HCT116 (cell line): ENCODE measurements at regions not wholly inside any gene's neighbourhood (a gene's known extent, or its start where the extent isn't known, plus 50 kb on each side); places are given as distances from the start of the nearest gene placed in this dataset.

Source experiments
- ATAC-seq: fragments of 200-7000 bp; cut with Tn5 transposase; 2 replicates; pipeline ENCODE4 v1.9.1; 2020; ENCODE audit warnings: mild to moderate bottlenecking, moderate library complexity
- BruUV-seq: library from RNA; stranded (reverse); fragments of 400-500 nt; replicated peaks from 2 replicates; lab custom pipeline; 2021; lab: Mats Ljungman, UMichigan
- CTCF ChIA-PET: fragments of 300-600 bp; sonication (Branson Sonifier 250); formaldehyde crosslinking; loops from one replicate; lab custom pipeline; 2021; ENCODE audit warnings: antibody characterized with exemption; lab: Charles Lee
- POLR2A ChIA-PET: fragments of 300-600, 350-600 bp; sonication (Branson Sonifier 250); formaldehyde crosslinking; loops from one replicate; lab custom pipeline; 2021; ENCODE audit warnings: antibody characterized with exemption; lab: Charles Lee
- RAD21 ChIA-PET, 2 experiments: fragments of 300-600 bp; sonication (Branson Sonifier 250); formaldehyde crosslinking; loops; one replicate each; lab custom pipeline; 2023; ENCODE audit warnings: low total read pairs in 2 of 2; ENCODE audit not compliant: uncharacterized antibody in 2 of 2, unreplicated experiment in 2 of 2, low non-redundant PET in 1 of 2; lab: Charles Lee
- DNase-seq: peaks from one replicate; pipeline ENCODE4 v3.0.0-alpha.2; 2010; ENCODE audit warnings: low read depth, low spot score
- H2AFZ ChIP-seq: fragments of 200-600 bp; shearing (Covaris generic), sonication (generic); 2 replicates; pipeline ENCODE4 v1.6.1; 2017; ENCODE audit warnings: low read depth, mixed run types, mixed read lengths, antibody characterized with exemption, low read length; ENCODE audit not compliant: poor library complexity, severe bottlenecking
- H3K27ac ChIP-seq: 2 replicates; pipeline ENCODE4 v1.5.1; 2012; ENCODE audit warnings: low read depth, low read length
- H3K27me3 ChIP-seq: fragments of 200-600 bp; sonication (generic); 2 replicates; pipeline ENCODE4 v1.6.1; 2016; ENCODE audit warnings: mixed run types, low read length, mixed read lengths; ENCODE audit not compliant: insufficient read depth
- H3K36me3 ChIP-seq, 2 experiments: fragments of 200-500 bp in 1 of 2; fragments of 200-600 bp in 1 of 2; sonication (Bioruptor generic) in 1 of 2; sonication (generic) in 1 of 2; 2 replicates each; pipeline versions ENCODE4 v1.5.1 to v1.6.1; 2014 to 2016; ENCODE audit warnings: low read length in 2 of 2, inconsistent platforms in 1 of 2, mixed read lengths in 1 of 2, mixed run types in 1 of 2; ENCODE audit not compliant: insufficient read depth in 2 of 2, control insufficient read depth in 1 of 2
- H3K4me1 ChIP-seq, 2 experiments: fragments of 200-600 bp in 1 of 2; sonication (generic) in 1 of 2; 2 replicates each; pipeline versions ENCODE4 v1.5.1 to v1.6.1; 2012 to 2017; ENCODE audit warnings: low read length in 2 of 2, inconsistent platforms in 1 of 2, mild to moderate bottlenecking in 1 of 2, mixed read lengths in 1 of 2, mixed run types in 1 of 2, moderate library complexity in 1 of 2; ENCODE audit not compliant: insufficient read depth in 2 of 2, control insufficient read depth in 1 of 2
- H3K4me2 ChIP-seq: fragments of 200-600 bp; sonication (generic); 2 replicates; pipeline ENCODE4 v1.6.1; 2017; ENCODE audit warnings: mixed run types, low read length, mixed read lengths
- H3K4me3 ChIP-seq, 2 experiments: fragments of 200-600 bp in 1 of 2; sonication (generic) in 1 of 2; replicated peaks in 1 of 2; 2 replicates each; pipeline ENCODE4 v1.5.1; 2011 to 2016; ENCODE audit warnings: low read length in 2 of 2, control low read depth in 1 of 2, low read depth in 1 of 2, mild to moderate bottlenecking in 1 of 2, mixed read lengths in 1 of 2, mixed run types in 1 of 2
- H3K79me2 ChIP-seq: fragments of 200-600 bp; sonication (generic); 2 replicates; pipeline ENCODE4 v1.6.1; 2017; ENCODE audit warnings: mild to moderate bottlenecking, mixed run types, low read length, moderate library complexity, mixed read lengths; ENCODE audit not compliant: insufficient read depth
- H3K9ac ChIP-seq: fragments of 200-600 bp; sonication (generic); 2 replicates; pipeline ENCODE4 v1.6.1; 2016; ENCODE audit warnings: low read length, mixed read lengths
- H3K9me2 ChIP-seq: fragments of 200-600 bp; sonication (generic), shearing (Covaris generic); 2 replicates; pipeline ENCODE4 v1.6.1; 2017; ENCODE audit warnings: mixed run types, mild to moderate bottlenecking, moderate library complexity; ENCODE audit not compliant: insufficient read depth
- H3K9me3 ChIP-seq, 2 experiments: fragments of 200-500 bp in 1 of 2; fragments of 200-600 bp in 1 of 2; sonication (Bioruptor generic) in 1 of 2; sonication (generic) in 1 of 2; 2 replicates each; pipeline ENCODE4 v1.6.1; 2014 to 2017; ENCODE audit warnings: low read length in 2 of 2, mixed read lengths in 2 of 2, inconsistent platforms in 1 of 2, low read depth in 1 of 2, mild to moderate bottlenecking in 1 of 2, mixed run types in 1 of 2, moderate library complexity in 1 of 2; ENCODE audit not compliant: control insufficient read depth in 1 of 2, insufficient read depth in 1 of 2
- H4K20me1 ChIP-seq: fragments of 200-600 bp; sonication (generic), shearing (Covaris generic); 2 replicates; pipeline ENCODE4 v1.6.1; 2017; ENCODE audit warnings: mixed run types, mild to moderate bottlenecking, moderate library complexity; ENCODE audit not compliant: insufficient read depth
- ATF3 ChIP-seq: IDR thresholded peaks from 2 replicates; pipeline ENCODE4 v1.6.1; 2012
- CBX3 ChIP-seq: IDR thresholded peaks from 2 replicates; pipeline ENCODE4 v1.6.1; 2012; ENCODE audit warnings: low read depth
- CTCF ChIP-seq, 3 experiments: fragments of 200-600 bp in 1 of 3; sonication (generic) in 1 of 3; IDR thresholded peaks in 2 of 3; conservative IDR thresholded peaks in 1 of 3; 2 replicates each; pipeline ENCODE4 v1.5.1; 2012 to 2017; ENCODE audit warnings: low read depth in 2 of 3, low read length in 2 of 3, antibody characterized with exemption in 1 of 3, borderline replicate concordance in 1 of 3, control low read depth in 1 of 3, mild to moderate bottlenecking in 1 of 3, mixed read lengths in 1 of 3, mixed run types in 1 of 3, moderate library complexity in 1 of 3; ENCODE audit not compliant: insufficient read depth in 1 of 3
- ELF1 ChIP-seq: IDR thresholded peaks from 2 replicates; pipeline ENCODE4 v1.6.1; 2012; ENCODE audit warnings: low read depth, borderline replicate concordance
- FOSL1 ChIP-seq: IDR thresholded peaks from 2 replicates; pipeline ENCODE4 v1.6.1; 2012; ENCODE audit warnings: low read depth
- MAX ChIP-seq: IDR thresholded peaks from 2 replicates; pipeline ENCODE4 v1.6.1; 2012
- POLR2A ChIP-seq: IDR thresholded peaks from 2 replicates; pipeline ENCODE4 v1.7.0; 2011; ENCODE audit warnings: borderline replicate concordance; ENCODE audit not compliant: insufficient read depth, insufficient read length; ENCODE audit errors: extremely low read depth
- POLR2AphosphoS5 ChIP-seq: IDR thresholded peaks from 2 replicates; pipeline ENCODE4 v1.6.1; 2011; ENCODE audit warnings: mild to moderate bottlenecking, low read depth, low read length, moderate library complexity
- SIN3A ChIP-seq: IDR thresholded peaks from 2 replicates; pipeline ENCODE4 v1.6.1; 2012; ENCODE audit warnings: low read depth
- SP1 ChIP-seq: IDR thresholded peaks from 2 replicates; pipeline ENCODE4 v1.6.1; 2012; ENCODE audit warnings: low read depth
- YY1 ChIP-seq: IDR thresholded peaks from 2 replicates; pipeline ENCODE4 v1.6.1; 2011; ENCODE audit warnings: low read length, low read depth, moderate library complexity, mild to moderate bottlenecking; ENCODE audit not compliant: insufficient replicate concordance; ENCODE audit errors: extremely low read depth
- ZFX ChIP-seq: fragments of 450-650 bp; IDR thresholded peaks from 2 replicates; pipeline ENCODE4 v1.6.1; 2017
- ZNF274 ChIP-seq: fragments of 200-500 bp; sonication (Bioruptor generic); IDR thresholded peaks from 2 replicates; pipeline ENCODE4 v1.6.1; 2014; ENCODE audit warnings: mild to moderate bottlenecking, low read depth, low read length, inconsistent platforms
- intact Hi-C: fragments of 100-400 bp; cut with micrococcal nuclease; formaldehyde crosslinking; loops from 2 replicates; pipeline ENCODE4 v1.10.0; 2022

GRCh38 chr10:29858702-29859267 lies 200.6 kb downstream of the JCAD start:
- Histone ChIP-seq H3K9me2 (no peaks in the 10 kb centered on the region), H3K4me3 (no peak overlapping the region), H2AFZ (peak overlapping the region; percentile 29), H3K79me2 (no peaks in the 10 kb centered on the region), H3K4me1 (peaks cover 6 to 26% of the 10 kb centered on the region in 2 experiments; a peak in 3 of 4 replicates), H4K20me1 (no peaks in the 10 kb centered on the region), H3K4me2 (peak overlapping the region; percentile 48), H3K9ac (no peak overlapping the region), H3K27ac (no peak overlapping the region), H3K9me3 (no peaks in the 10 kb centered on the region), H3K27me3 (no peaks in the 10 kb centered on the region), H3K36me3 (no peaks in the 10 kb centered on the region)
- ChIA-PET CTCF (interaction anchor here (1.1 kb wide), 1 partner anchor 37 kb away, joined by 3 read pairs; no protein-coding TSS in a partner anchor), RAD21 (no interaction called here), POLR2A (no interaction called here)
- TF ChIP-seq YY1: no peak
- TF ChIP-seq POLR2AphosphoS5: no peak
- no peak for TF ChIP-seq ZFX
- TF ChIP-seq ATF3: no peak
- TF ChIP-seq POLR2A: no peak
- no peak for TF ChIP-seq MAX
- no peak for TF ChIP-seq SIN3A
- TF ChIP-seq FOSL1: no peak
- TF ChIP-seq ELF1: no peak
- no peak for TF ChIP-seq CTCF (IDR thresholded peaks at IDR 0.05 in 2 of 3, conservative IDR thresholded peaks at IDR 0.05 in 1 of 3; ENCODE audit: borderline replicate concordance in 1 of 3, insufficient read depth in 1 of 3, low read depth in 2 of 3, low read length in 2 of 3)
- TF ChIP-seq SP1: no peak
- TF ChIP-seq CBX3: no peak
- TF ChIP-seq ZNF274: no peak
- DNase-seq (no peak), ATAC-seq (peak; percentile 26)
- no TSS peak for BruUV-seq
- intact Hi-C loops: loop anchor here (2.0 kb wide), 1 partner anchor 124 kb away; no protein-coding TSS in a partner anchor
